ENCODE measurements at regions not wholly inside any gene's neighbourhood (a gene's known extent, or its start where the extent isn't known, plus 50 kb on each side); places are given as distances from the start of the nearest gene placed in this dataset.

DNA sequence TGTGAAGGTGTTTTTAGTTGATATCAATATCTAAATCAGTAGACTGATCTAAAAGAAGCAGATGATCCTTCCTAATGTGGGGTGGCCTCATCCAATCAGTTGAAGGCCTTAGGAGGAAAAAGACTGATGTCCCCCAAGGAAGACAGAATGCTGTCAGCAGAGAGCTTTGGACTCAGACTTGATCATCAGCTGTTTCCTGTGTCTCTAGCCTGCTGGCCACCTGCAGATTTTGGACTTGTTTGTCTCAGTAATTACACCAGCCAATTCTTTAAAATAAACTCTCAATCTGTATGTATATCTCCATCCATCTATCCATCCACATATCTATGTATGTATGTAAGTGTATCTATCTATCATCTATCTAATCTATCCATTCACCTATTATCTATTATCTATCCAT, 301.3 kb downstream of the LPIN1 start:
- TF ChIP-seq, protein P1, sequence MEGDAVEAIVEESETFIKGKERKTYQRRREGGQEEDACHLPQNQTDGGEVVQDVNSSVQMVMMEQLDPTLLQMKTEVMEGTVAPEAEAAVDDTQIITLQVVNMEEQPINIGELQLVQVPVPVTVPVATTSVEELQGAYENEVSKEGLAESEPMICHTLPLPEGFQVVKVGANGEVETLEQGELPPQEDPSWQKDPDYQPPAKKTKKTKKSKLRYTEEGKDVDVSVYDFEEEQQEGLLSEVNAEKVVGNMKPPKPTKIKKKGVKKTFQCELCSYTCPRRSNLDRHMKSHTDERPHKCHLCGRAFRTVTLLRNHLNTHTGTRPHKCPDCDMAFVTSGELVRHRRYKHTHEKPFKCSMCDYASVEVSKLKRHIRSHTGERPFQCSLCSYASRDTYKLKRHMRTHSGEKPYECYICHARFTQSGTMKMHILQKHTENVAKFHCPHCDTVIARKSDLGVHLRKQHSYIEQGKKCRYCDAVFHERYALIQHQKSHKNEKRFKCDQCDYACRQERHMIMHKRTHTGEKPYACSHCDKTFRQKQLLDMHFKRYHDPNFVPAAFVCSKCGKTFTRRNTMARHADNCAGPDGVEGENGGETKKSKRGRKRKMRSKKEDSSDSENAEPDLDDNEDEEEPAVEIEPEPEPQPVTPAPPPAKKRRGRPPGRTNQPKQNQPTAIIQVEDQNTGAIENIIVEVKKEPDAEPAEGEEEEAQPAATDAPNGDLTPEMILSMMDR (IDR thresholded peaks at IDR 0.05) = no peak
- no peak for TF ChIP-seq POLR2A (IDR thresholded peaks at IDR 0.05)
- no peak for TF ChIP-seq EP300 (IDR thresholded peaks at IDR 0.05)

Data from tibial nerve (tissue), 4 donors.